ENCODE measurements at regions not wholly inside any gene's neighbourhood (a gene's known extent, or its start where the extent isn't known, plus 50 kb on each side); places are given as distances from the start of the nearest gene placed in this dataset.

DNA sequence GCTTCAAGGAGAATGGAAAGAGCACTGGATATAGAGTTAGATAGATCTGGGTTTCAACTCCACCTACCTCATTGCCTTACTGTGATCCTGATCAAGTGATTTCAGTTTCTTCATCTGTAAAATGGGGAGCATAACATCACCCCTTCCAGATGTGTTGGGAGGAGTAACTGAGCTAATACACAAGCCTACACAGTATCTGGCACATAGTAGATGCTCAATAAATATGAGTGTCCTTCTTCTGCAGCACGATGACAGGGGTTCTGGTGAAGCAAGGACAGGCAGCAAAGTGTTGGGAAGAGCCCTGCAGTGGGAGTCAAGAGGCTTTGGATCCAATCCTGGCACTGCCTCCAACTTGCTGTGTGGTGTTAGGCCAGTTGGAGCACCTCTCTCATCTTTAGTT lies 270.0 kb downstream of the UACA start:
- Histone ChIP-seq H3K36me3 (no peaks in the 10 kb centered on the region), H3K9me3 (no peaks in the 10 kb centered on the region), H3K4me1 (peaks cover 4 to 39% (median 20%) of the 10 kb centered on the region in 4 donors), H3K27ac (peak overlapping the region in 1 of 4 donors; percentile 67), H3K4me3 (no peak overlapping the region), H3K27me3 (no peaks in the 10 kb centered on the region)
- no peak for DNase-seq
- no peak for TF ChIP-seq POLR2A (IDR thresholded peaks at IDR 0.05)
- TF ChIP-seq, protein P1, sequence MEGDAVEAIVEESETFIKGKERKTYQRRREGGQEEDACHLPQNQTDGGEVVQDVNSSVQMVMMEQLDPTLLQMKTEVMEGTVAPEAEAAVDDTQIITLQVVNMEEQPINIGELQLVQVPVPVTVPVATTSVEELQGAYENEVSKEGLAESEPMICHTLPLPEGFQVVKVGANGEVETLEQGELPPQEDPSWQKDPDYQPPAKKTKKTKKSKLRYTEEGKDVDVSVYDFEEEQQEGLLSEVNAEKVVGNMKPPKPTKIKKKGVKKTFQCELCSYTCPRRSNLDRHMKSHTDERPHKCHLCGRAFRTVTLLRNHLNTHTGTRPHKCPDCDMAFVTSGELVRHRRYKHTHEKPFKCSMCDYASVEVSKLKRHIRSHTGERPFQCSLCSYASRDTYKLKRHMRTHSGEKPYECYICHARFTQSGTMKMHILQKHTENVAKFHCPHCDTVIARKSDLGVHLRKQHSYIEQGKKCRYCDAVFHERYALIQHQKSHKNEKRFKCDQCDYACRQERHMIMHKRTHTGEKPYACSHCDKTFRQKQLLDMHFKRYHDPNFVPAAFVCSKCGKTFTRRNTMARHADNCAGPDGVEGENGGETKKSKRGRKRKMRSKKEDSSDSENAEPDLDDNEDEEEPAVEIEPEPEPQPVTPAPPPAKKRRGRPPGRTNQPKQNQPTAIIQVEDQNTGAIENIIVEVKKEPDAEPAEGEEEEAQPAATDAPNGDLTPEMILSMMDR (IDR thresholded peaks at IDR 0.05) = no peak

DNA sequence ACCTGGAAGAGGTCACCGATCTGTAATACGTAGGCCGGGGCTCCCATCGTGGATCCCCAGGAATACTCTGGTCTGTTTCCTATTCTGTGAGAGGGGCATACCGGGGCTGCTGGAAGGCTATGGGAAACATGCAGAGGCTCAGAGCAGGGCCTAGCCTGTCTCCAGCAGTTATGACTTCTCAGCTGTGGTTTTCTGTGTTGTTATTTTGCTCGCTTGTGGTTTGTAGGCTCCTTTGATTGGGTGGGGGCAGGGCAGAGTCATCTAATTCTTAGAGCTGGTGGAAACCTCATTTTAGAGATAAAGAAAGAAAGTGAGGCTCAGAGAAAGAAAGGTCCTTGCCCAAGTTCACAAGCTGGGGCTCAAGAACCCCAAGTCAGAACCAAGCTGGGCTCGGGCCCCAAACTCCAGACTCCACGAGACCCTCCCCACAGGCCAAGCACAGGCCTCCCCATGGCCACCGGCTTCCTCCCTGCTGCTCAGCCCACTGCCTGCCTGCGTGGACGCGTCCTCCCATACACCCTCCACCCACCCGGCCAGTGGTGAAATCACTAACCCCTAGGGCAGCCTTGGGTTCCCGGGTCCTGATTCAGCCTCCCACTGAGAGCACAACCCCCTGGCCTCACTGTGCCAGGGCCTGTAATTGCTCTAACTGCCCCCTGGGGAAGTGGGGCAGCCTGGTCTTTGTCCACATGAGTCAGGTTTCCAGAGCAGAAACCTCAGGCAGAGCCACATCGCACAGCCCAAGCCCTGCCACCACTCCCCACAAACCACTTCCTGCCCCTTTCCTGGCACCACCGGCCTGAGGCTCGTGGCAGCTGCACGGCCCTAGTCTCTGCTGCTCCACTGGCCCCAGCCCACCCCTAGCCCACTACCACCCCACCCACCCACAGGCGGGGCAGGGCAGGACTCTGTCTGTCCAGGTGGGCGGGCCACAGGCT lies 270.8 kb downstream of the UACA start:
- Histone ChIP-seq H3K27me3 (no peaks in the 10 kb centered on the region), H3K4me1 (peaks cover 4 to 39% (median 22%) of the 10 kb centered on the region in 4 donors), H3K4me3 (peak overlapping the region in 2 of 4 donors; percentile 6 to 22), H3K9me3 (no peaks in the 10 kb centered on the region), H3K36me3 (no peaks in the 10 kb centered on the region), H3K27ac (peak overlapping the region in 2 of 4 donors; percentile 44 to 67)
- peak; percentile 54 to 89 (median 85) for DNase-seq
- no peak for TF ChIP-seq POLR2A (IDR thresholded peaks at IDR 0.05)
- TF ChIP-seq, protein P1 (IDR thresholded peaks at IDR 0.05) = peak in 2 of 6 experiments; percentile 5 to 10

DNA sequence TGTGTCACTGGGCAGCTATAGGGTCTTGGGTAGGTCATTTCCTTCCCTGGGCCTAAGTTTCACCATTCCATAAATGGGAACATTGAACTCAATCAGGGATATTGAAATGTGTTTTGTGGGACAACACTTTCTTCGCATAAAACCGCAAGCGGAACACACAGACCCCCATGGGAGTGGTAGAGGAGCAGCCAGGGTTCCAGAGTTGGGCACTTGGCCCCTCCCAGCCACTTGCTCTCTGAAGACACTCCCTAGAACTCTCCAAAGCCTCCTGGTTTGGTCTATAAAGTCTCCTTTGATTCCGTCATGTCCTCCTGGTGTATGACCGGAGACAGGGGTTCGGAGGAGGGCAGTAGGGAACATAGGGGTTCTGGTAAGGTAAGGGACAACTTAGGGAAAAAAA lies 271.7 kb downstream of the UACA start:
- no peak for DNase-seq
- H3K4me1 ChIP-seq = peaks cover 4 to 43% (median 25%) of the 10 kb centered on the region in 4 donors
- no peaks in the 10 kb centered on the region for H3K27me3 ChIP-seq
- H3K9me3 ChIP-seq = no peaks in the 10 kb centered on the region
- no peak overlapping the region for H3K4me3 ChIP-seq
- H3K27ac ChIP-seq = peak overlapping the region in 1 of 4 donors; percentile 67
- no peaks in the 10 kb centered on the region for H3K36me3 ChIP-seq
- TF ChIP-seq, protein P1 (IDR thresholded peaks at IDR 0.05) = no peak
- TF ChIP-seq POLR2A (IDR thresholded peaks at IDR 0.05) = no peak

GRCh38 chr15:70491201-70491621 lies 272.1 kb downstream of the UACA start:
- peak in 1 of 3 donors; percentile 39 for DNase-seq
- no peak for TF ChIP-seq POLR2A (IDR thresholded peaks at IDR 0.05)
- TF ChIP-seq, protein P1 (IDR thresholded peaks at IDR 0.05) = no peak
- Histone ChIP-seq H3K9me3 (no peaks in the 10 kb centered on the region), H3K27me3 (no peaks in the 10 kb centered on the region), H3K36me3 (no peaks in the 10 kb centered on the region), H3K27ac (peak overlapping the region in 1 of 4 donors; percentile 67), H3K4me3 (no peak overlapping the region), H3K4me1 (peaks cover 4 to 44% (median 28%) of the 10 kb centered on the region in 4 donors)

DNA sequence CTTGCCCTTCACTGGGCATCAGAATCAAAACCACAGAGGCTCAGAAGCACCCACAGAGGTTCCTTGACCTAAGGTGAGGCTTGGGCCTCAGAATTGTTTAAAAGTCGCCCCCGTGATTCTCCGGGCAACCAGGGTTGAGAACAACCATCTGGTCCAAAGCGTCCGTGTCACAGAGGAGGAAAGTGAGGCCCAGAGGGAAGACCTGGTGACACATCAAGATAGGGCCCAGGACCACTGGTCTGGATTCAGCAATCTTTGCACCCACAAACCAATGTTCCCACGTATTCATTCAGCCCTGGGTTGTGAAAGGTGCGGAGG lies 272.6 kb downstream of the UACA start:
- no peaks in the 10 kb centered on the region for H3K36me3 ChIP-seq
- peaks cover 4 to 44% (median 29%) of the 10 kb centered on the region in 4 donors for H3K4me1 ChIP-seq
- TF ChIP-seq, protein P1 (IDR thresholded peaks at IDR 0.05) = no peak
- no peak for TF ChIP-seq POLR2A (IDR thresholded peaks at IDR 0.05)
- H3K27me3 ChIP-seq = no peaks in the 10 kb centered on the region
- no peaks in the 10 kb centered on the region for H3K9me3 ChIP-seq
- H3K4me3 ChIP-seq = no peak overlapping the region
- peak in 1 of 3 donors; percentile 12 for DNase-seq
- no peak overlapping the region for H3K27ac ChIP-seq
